ENCODE measurements at regions not wholly inside any gene's neighbourhood (a gene's known extent, or its start where the extent isn't known, plus 50 kb on each side); places are given as distances from the start of the nearest gene placed in this dataset.

GRCh38 chr2:38505779-38506178 lies 96.9 kb downstream of the HNRNPLL start:
- no peaks in the 10 kb centered on the region for H3K36me3 ChIP-seq (ENCODE audit: control insufficient read depth, insufficient read depth, low read length)
- no peak overlapping the region for H3K4me3 ChIP-seq (ENCODE audit: low read depth, low read length)
- H3K27me3 ChIP-seq (ENCODE audit: control insufficient read depth, insufficient read depth, low read length): no peaks in the 10 kb centered on the region
- no peak overlapping the region for H3K9ac ChIP-seq
- H3K9me3 ChIP-seq (ENCODE audit: control insufficient read depth, low read length): no peaks in the 10 kb centered on the region
- TF ChIP-seq CTCF (IDR thresholded peaks at IDR 0.05): no peak
- H3K79me2 ChIP-seq: no peaks in the 10 kb centered on the region
- H3K4me2 ChIP-seq (ENCODE audit: low read length): no peak overlapping the region
- peaks cover 5% of the 10 kb centered on the region for H3K4me1 ChIP-seq
- no peak overlapping the region for H2AFZ ChIP-seq
- H3K27ac ChIP-seq: no peak overlapping the region

- no peak overlapping the region for H3K4me3 ChIP-seq (ENCODE audit: low read depth, low read length)
- H3K9ac ChIP-seq: no peak overlapping the region
- TF ChIP-seq CTCF (IDR thresholded peaks at IDR 0.05): no peak
- H3K4me2 ChIP-seq (ENCODE audit: low read length): no peak overlapping the region
- no peaks in the 10 kb centered on the region for H3K79me2 ChIP-seq
- H3K27ac ChIP-seq: no peak overlapping the region
- H2AFZ ChIP-seq: no peak overlapping the region
- no peaks in the 10 kb centered on the region for H3K9me3 ChIP-seq (ENCODE audit: control insufficient read depth, low read length)
- H3K4me1 ChIP-seq: peaks cover under 1% of the 10 kb centered on the region
- no peaks in the 10 kb centered on the region for H3K27me3 ChIP-seq (ENCODE audit: control insufficient read depth, insufficient read depth, low read length)
- H3K36me3 ChIP-seq (ENCODE audit: control insufficient read depth, insufficient read depth, low read length): no peaks in the 10 kb centered on the region
These were observed 98.6 kb downstream of the HNRNPLL start for GRCh38 chr2:38504169-38504568.

- Histone ChIP-seq H3K9ac (no peak overlapping the region), H3K4me2 (ENCODE audit: low read length) (no peak overlapping the region), H3K9me3 (ENCODE audit: control insufficient read depth, low read length) (no peaks in the 10 kb centered on the region), H3K27ac (no peak overlapping the region), H3K4me1 (no peaks in the 10 kb centered on the region), H3K4me3 (ENCODE audit: low read depth, low read length) (no peak overlapping the region), H3K27me3 (ENCODE audit: control insufficient read depth, insufficient read depth, low read length) (no peaks in the 10 kb centered on the region), H3K36me3 (ENCODE audit: control insufficient read depth, insufficient read depth, low read length) (no peaks in the 10 kb centered on the region), H2AFZ (no peak overlapping the region), H3K79me2 (no peaks in the 10 kb centered on the region)
- TF ChIP-seq CTCF (IDR thresholded peaks at IDR 0.05): no peak
These were observed 100.6 kb downstream of the HNRNPLL start for GRCh38 chr2:38502107-38502506.

GRCh38 chr2:38500283-38500634 lies 102.5 kb downstream of the HNRNPLL start:
- Histone ChIP-seq H3K79me2 (no peaks in the 10 kb centered on the region), H3K9ac (no peak overlapping the region), H3K27ac (no peak overlapping the region), H3K36me3 (ENCODE audit: control insufficient read depth, insufficient read depth, low read length) (no peaks in the 10 kb centered on the region), H3K4me3 (ENCODE audit: low read depth, low read length) (no peak overlapping the region), H3K9me3 (ENCODE audit: control insufficient read depth, low read length) (no peaks in the 10 kb centered on the region), H2AFZ (no peak overlapping the region), H3K4me2 (ENCODE audit: low read length) (no peak overlapping the region), H3K4me1 (no peaks in the 10 kb centered on the region), H3K27me3 (ENCODE audit: control insufficient read depth, insufficient read depth, low read length) (no peaks in the 10 kb centered on the region)
- TF ChIP-seq CTCF (IDR thresholded peaks at IDR 0.05): no peak

- Histone ChIP-seq H3K9me3 (ENCODE audit: control insufficient read depth, low read length) (no peaks in the 10 kb centered on the region), H3K79me2 (no peaks in the 10 kb centered on the region), H3K9ac (no peak overlapping the region), H3K27ac (no peak overlapping the region), H2AFZ (no peak overlapping the region), H3K36me3 (ENCODE audit: control insufficient read depth, insufficient read depth, low read length) (no peaks in the 10 kb centered on the region), H3K4me1 (no peaks in the 10 kb centered on the region), H3K4me2 (ENCODE audit: low read length) (no peak overlapping the region), H3K4me3 (ENCODE audit: low read depth, low read length) (no peak overlapping the region), H3K27me3 (ENCODE audit: control insufficient read depth, insufficient read depth, low read length) (no peaks in the 10 kb centered on the region)
- no peak for TF ChIP-seq CTCF (IDR thresholded peaks at IDR 0.05)
These were observed 103.0 kb downstream of the HNRNPLL start for GRCh38 chr2:38499548-38500282.

All from parathyroid adenoma (tissue), 2 donors.